Type B pancreatic cell (in vitro differentiated cells): ENCODE measurements at regions not wholly inside any gene's neighbourhood (a gene's known extent, or its start where the extent isn't known, plus 50 kb on each side); places are given as distances from the start of the nearest gene placed in this dataset.

ENCODE experiments used
- DNase-seq: peaks from one replicate; pipeline ENCODE4 v3.0.0; 2021; ENCODE audit warnings: mixed read lengths; ENCODE audit not compliant: unreplicated experiment; ENCODE audit errors: extremely low spot score
- H3K27ac Mint-ChIP-seq: 2 replicates; pipeline ENCODE4 v1.8.0; 2021; ENCODE audit warnings: mild to moderate bottlenecking, mixed read lengths
- H3K27me3 Mint-ChIP-seq: 2 replicates; pipeline ENCODE4 v1.8.0; 2021; ENCODE audit warnings: mixed read lengths
- H3K36me3 Mint-ChIP-seq: 2 replicates; pipeline ENCODE4 v1.8.0; 2021; ENCODE audit warnings: mixed read lengths
- H3K4me1 Mint-ChIP-seq: one replicate; pipeline ENCODE4 v1.8.0; 2021; ENCODE audit warnings: mixed read lengths; ENCODE audit not compliant: unreplicated experiment
- H3K4me3 Mint-ChIP-seq: 2 replicates; pipeline ENCODE4 v1.8.0; 2021; ENCODE audit warnings: mild to moderate bottlenecking, mixed read lengths
- H3K9me3 Mint-ChIP-seq: 2 replicates; pipeline ENCODE4 v1.8.0; 2021; ENCODE audit warnings: mixed read lengths
- CTCF ChIP-seq: fragments of 200-600 bp; sonication (generic); conservative IDR thresholded peaks from 2 replicates; pipeline ENCODE4 v1.5.0; 2021; ENCODE audit warnings: antibody characterized with exemption, mild to moderate bottlenecking

- H3K27ac Mint-ChIP-seq: no peak overlapping the region
- no peaks in the 10 kb centered on the region for H3K9me3 Mint-ChIP-seq
- H3K4me1 Mint-ChIP-seq: peaks cover 10% of the 10 kb centered on the region
- DNase-seq: no peak
- no peak for TF ChIP-seq CTCF
- no peaks in the 10 kb centered on the region for H3K36me3 Mint-ChIP-seq
- no peak overlapping the region for H3K4me3 Mint-ChIP-seq
- H3K27me3 Mint-ChIP-seq: peaks cover 28% of the 10 kb centered on the region
Observed at GRCh38 chr10:124160176-124160575, 66.8 kb upstream of the CHST15 start.

- DNase-seq: no peak
- Mint-ChIP-seq H3K27ac (no peak overlapping the region), H3K27me3 (peaks cover 25% of the 10 kb centered on the region), H3K4me3 (no peak overlapping the region), H3K4me1 (peaks cover 10% of the 10 kb centered on the region), H3K36me3 (no peaks in the 10 kb centered on the region), H3K9me3 (no peaks in the 10 kb centered on the region)
- TF ChIP-seq CTCF: no peak
Observed at GRCh38 chr10:124159153-124159552, 65.8 kb upstream of the CHST15 start.

GRCh38 chr10:124158592-124158991, 65.2 kb upstream of the CHST15 start:
- Mint-ChIP-seq H3K36me3 (no peaks in the 10 kb centered on the region), H3K9me3 (no peaks in the 10 kb centered on the region), H3K27me3 (peaks cover 25% of the 10 kb centered on the region), H3K4me1 (peaks cover 10% of the 10 kb centered on the region), H3K4me3 (no peak overlapping the region), H3K27ac (no peak overlapping the region)
- DNase-seq: no peak
- TF ChIP-seq CTCF: no peak

- Mint-ChIP-seq H3K27me3 (peaks cover 24% of the 10 kb centered on the region), H3K4me1 (peaks cover 10% of the 10 kb centered on the region), H3K36me3 (no peaks in the 10 kb centered on the region), H3K9me3 (no peaks in the 10 kb centered on the region), H3K4me3 (no peak overlapping the region), H3K27ac (no peak overlapping the region)
- no peak for TF ChIP-seq CTCF
- DNase-seq: no peak
Observed at GRCh38 chr10:124157271-124157681, 63.9 kb upstream of the CHST15 start.

GRCh38 chr10:124156524-124157260, 63.3 kb upstream of the CHST15 start:
- H3K27ac Mint-ChIP-seq: no peak overlapping the region
- peaks cover 10% of the 10 kb centered on the region for H3K4me1 Mint-ChIP-seq
- H3K27me3 Mint-ChIP-seq: peaks cover 20% of the 10 kb centered on the region
- H3K36me3 Mint-ChIP-seq: no peaks in the 10 kb centered on the region
- H3K4me3 Mint-ChIP-seq: no peak overlapping the region
- no peaks in the 10 kb centered on the region for H3K9me3 Mint-ChIP-seq
- no peak for TF ChIP-seq CTCF
- DNase-seq: no peak
